A549 (cell line): ENCODE measurements at regions not wholly inside any gene's neighbourhood (a gene's known extent, or its start where the extent isn't known, plus 50 kb on each side); places are given as distances from the start of the nearest gene placed in this dataset.
"Not testable (repeated sequence)": the region's sequence is repeated elsewhere in the genome, so short reads cannot be mapped to it uniquely, and the experiment has no call there.

Source experiments
- ATAC-seq, 2 experiments: fragments of 200-7000 bp in 1 of 2; fragments of >200 bp in 1 of 2; cut with Nextera tagmentation in 1 of 2; cut with Tn5 transposase in 1 of 2; 3 replicates each; pipeline versions ENCODE4 v1.8.0 to v1.9.1; 2018 to 2020; ENCODE audit warnings: mild to moderate bottlenecking in 1 of 2, moderate library complexity in 1 of 2
- CTCF ChIA-PET: fragments of 300-600 bp; sonication (Branson Sonifier 250); formaldehyde crosslinking; extraction: SDS; loops from one replicate; lab custom pipeline; 2021; ENCODE audit warnings: antibody characterized with exemption, inconsistent platforms; lab: Yijun Ruan, JAX
- POLR2A ChIA-PET: fragments of 350-600 bp; formaldehyde crosslinking; extraction: SDS; loops from one replicate; lab custom pipeline; 2021; ENCODE audit warnings: antibody characterized with exemption, inconsistent platforms; lab: Yijun Ruan, JAX
- DNase-seq, 2 experiments: peaks; one replicate each; pipeline versions ENCODE4 v3.0.0 to v3.0.0-alpha.2; 2011 to 2016; ENCODE audit warnings: low read depth in 1 of 2, low spot score in 1 of 2
- FAIRE-seq: peaks from 2 replicates; lab custom pipeline; 2011; peaks lifted over from hg19 to GRCh38; lab: Jason Lieb, UNC
- H3K27ac ChIP-seq, 2 experiments: fragments of >200 bp; sonication (Bioruptor Twin); formaldehyde crosslinking; 3 replicates each; pipeline ENCODE4 v1.5.1; 2016 to 2017
- H3K4me1 ChIP-seq: fragments of >200 bp; sonication (Bioruptor Twin); formaldehyde crosslinking; 3 replicates; pipeline ENCODE4 v1.6.1; 2016
- H3K4me2 ChIP-seq: fragments of >200 bp; sonication (Bioruptor Twin); formaldehyde crosslinking; 3 replicates; pipeline ENCODE4 v1.6.1; 2016
- H3K4me3 ChIP-seq: fragments of >200 bp; sonication (Bioruptor Twin); formaldehyde crosslinking; 3 replicates; pipeline ENCODE4 v1.5.1; 2016
- H3K9me3 ChIP-seq: fragments of >200 bp; sonication (Bioruptor Twin); formaldehyde crosslinking; 3 replicates; pipeline ENCODE4 v1.6.1; 2016
- WGBS: methylation state at CpG from one replicate; pipeline ENCODE4 v1.1.6; 2017; ENCODE audit errors: missing lambda C conversion rate; 5-methylcytosine and 5-hydroxymethylcytosine counted together

GRCh38 chr13:52210564-52211415, 51.4 kb upstream of the NEK3 start:
- FAIRE-seq, CTCF ChIA-PET, DNase-seq, POLR2A ChIA-PET, H3K4me1 ChIP-seq, H3K4me3 ChIP-seq, H3K4me2 ChIP-seq, H3K9me3 ChIP-seq, ATAC-seq, H3K27ac ChIP-seq: not testable (repeated sequence)
- WGBS = 25% methylated on average over 4 of the region's 7 CpGs
